SK-N-SH (cell line): ENCODE measurements at regions not wholly inside any gene's neighbourhood (a gene's known extent, or its start where the extent isn't known, plus 50 kb on each side); places are given as distances from the start of the nearest gene placed in this dataset.

Experiments
- EP300 ChIP-seq, 2 experiments: IDR thresholded peaks; 2 replicates each; pipeline versions ENCODE4 v1.4.0 to v1.6.1; 2012; ENCODE audit warnings: borderline replicate concordance in 1 of 2, low read depth in 1 of 2, low read length in 1 of 2
- EZH2phosphoT487 ChIP-seq: fragments of 200-600 bp; sonication (generic); IDR thresholded peaks from 2 replicates; pipeline ENCODE4 v1.6.1; 2017; ENCODE audit warnings: low read depth, mixed run types, mild to moderate bottlenecking, antibody characterized with exemption, moderate library complexity, borderline replicate concordance
- FOXM1 ChIP-seq: IDR thresholded peaks from 2 replicates; pipeline ENCODE4 v1.4.0; 2012; ENCODE audit warnings: low read depth, mild to moderate bottlenecking
- GABPA ChIP-seq: IDR thresholded peaks from 2 replicates; pipeline ENCODE4 v1.4.0; 2012; ENCODE audit warnings: low read depth, mild to moderate bottlenecking
- NRF1 ChIP-seq: IDR thresholded peaks from 2 replicates; pipeline ENCODE4 v1.6.1; 2012; ENCODE audit warnings: low read depth, mild to moderate bottlenecking, low read length
- RAD21 ChIP-seq: IDR thresholded peaks from 2 replicates; pipeline ENCODE4 v1.6.1; 2012; ENCODE audit warnings: mild to moderate bottlenecking, low read length
- TAF1 ChIP-seq: IDR thresholded peaks from 2 replicates; pipeline ENCODE4 v1.6.1; 2012; ENCODE audit warnings: low read depth, mild to moderate bottlenecking, low read length, moderate library complexity, borderline replicate concordance
- YY1 ChIP-seq: IDR thresholded peaks from 2 replicates; pipeline ENCODE4 v1.4.0; 2012; ENCODE audit warnings: low read depth, mild to moderate bottlenecking
- TF ChIP-seq, protein P1 (sequence below): fragments of 200-600 bp; sonication (generic); IDR thresholded peaks from 2 replicates; pipeline ENCODE4 v1.6.1; 2017; ENCODE audit warnings: antibody characterized with exemption, mild to moderate bottlenecking, moderate library complexity
- TF ChIP-seq, protein P2 (sequence below): IDR thresholded peaks from 2 replicates; pipeline ENCODE4 v1.6.1; 2012; ENCODE audit warnings: mild to moderate bottlenecking, low read depth, low read length, moderate library complexity

DNA sequence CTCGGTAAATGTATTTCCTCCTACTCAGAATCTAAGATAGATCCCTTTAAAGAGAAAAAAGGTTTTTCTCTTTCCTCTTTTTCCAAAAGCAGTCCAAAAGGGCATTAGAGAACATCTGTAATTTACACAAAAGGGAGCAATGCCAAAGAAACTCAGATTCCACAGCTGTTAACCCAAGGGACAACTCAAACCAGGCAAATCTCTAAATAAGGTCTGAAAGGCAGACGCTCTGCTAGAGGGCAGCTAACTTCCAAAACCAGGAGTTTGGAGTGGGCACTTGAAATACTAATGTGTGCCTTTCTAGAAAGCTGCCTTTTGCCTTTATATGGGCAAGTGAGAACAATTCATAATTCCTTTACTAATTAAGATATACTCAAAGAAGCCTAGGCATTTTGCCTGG, 435.7 kb downstream of the ZFHX3 start:
- TF ChIP-seq, protein P1, sequence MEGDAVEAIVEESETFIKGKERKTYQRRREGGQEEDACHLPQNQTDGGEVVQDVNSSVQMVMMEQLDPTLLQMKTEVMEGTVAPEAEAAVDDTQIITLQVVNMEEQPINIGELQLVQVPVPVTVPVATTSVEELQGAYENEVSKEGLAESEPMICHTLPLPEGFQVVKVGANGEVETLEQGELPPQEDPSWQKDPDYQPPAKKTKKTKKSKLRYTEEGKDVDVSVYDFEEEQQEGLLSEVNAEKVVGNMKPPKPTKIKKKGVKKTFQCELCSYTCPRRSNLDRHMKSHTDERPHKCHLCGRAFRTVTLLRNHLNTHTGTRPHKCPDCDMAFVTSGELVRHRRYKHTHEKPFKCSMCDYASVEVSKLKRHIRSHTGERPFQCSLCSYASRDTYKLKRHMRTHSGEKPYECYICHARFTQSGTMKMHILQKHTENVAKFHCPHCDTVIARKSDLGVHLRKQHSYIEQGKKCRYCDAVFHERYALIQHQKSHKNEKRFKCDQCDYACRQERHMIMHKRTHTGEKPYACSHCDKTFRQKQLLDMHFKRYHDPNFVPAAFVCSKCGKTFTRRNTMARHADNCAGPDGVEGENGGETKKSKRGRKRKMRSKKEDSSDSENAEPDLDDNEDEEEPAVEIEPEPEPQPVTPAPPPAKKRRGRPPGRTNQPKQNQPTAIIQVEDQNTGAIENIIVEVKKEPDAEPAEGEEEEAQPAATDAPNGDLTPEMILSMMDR, result no peak
- no peak for TF ChIP-seq EP300 (IDR thresholded peaks at IDR 0.05; ENCODE audit: borderline replicate concordance in 1 of 2, low read depth in 1 of 2, low read length in 1 of 2)
- no peak for TF ChIP-seq RAD21
- TF ChIP-seq FOXM1, result no peak
- TF ChIP-seq, protein P2, sequence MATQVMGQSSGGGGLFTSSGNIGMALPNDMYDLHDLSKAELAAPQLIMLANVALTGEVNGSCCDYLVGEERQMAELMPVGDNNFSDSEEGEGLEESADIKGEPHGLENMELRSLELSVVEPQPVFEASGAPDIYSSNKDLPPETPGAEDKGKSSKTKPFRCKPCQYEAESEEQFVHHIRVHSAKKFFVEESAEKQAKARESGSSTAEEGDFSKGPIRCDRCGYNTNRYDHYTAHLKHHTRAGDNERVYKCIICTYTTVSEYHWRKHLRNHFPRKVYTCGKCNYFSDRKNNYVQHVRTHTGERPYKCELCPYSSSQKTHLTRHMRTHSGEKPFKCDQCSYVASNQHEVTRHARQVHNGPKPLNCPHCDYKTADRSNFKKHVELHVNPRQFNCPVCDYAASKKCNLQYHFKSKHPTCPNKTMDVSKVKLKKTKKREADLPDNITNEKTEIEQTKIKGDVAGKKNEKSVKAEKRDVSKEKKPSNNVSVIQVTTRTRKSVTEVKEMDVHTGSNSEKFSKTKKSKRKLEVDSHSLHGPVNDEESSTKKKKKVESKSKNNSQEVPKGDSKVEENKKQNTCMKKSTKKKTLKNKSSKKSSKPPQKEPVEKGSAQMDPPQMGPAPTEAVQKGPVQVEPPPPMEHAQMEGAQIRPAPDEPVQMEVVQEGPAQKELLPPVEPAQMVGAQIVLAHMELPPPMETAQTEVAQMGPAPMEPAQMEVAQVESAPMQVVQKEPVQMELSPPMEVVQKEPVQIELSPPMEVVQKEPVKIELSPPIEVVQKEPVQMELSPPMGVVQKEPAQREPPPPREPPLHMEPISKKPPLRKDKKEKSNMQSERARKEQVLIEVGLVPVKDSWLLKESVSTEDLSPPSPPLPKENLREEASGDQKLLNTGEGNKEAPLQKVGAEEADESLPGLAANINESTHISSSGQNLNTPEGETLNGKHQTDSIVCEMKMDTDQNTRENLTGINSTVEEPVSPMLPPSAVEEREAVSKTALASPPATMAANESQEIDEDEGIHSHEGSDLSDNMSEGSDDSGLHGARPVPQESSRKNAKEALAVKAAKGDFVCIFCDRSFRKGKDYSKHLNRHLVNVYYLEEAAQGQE, result no peak
- TF ChIP-seq GABPA, result no peak
- no peak for TF ChIP-seq NRF1
- TF ChIP-seq YY1, result no peak
- no peak for TF ChIP-seq TAF1
- TF ChIP-seq EZH2phosphoT487, result no peak
